HCT116 (cell line): ENCODE measurements at regions not wholly inside any gene's neighbourhood (a gene's known extent, or its start where the extent isn't known, plus 50 kb on each side); places are given as distances from the start of the nearest gene placed in this dataset.

Experiments
- ATAC-seq: fragments of 200-7000 bp; cut with Tn5 transposase; 2 replicates; pipeline ENCODE4 v1.9.1; 2020; ENCODE audit warnings: mild to moderate bottlenecking, moderate library complexity
- BruUV-seq: library from RNA; stranded (reverse); fragments of 400-500 nt; replicated peaks from 2 replicates; lab custom pipeline; 2021; lab: Mats Ljungman, UMichigan
- CTCF ChIA-PET: fragments of 300-600 bp; sonication (Branson Sonifier 250); formaldehyde crosslinking; loops from one replicate; lab custom pipeline; 2021; ENCODE audit warnings: antibody characterized with exemption; lab: Charles Lee
- POLR2A ChIA-PET: fragments of 300-600, 350-600 bp; sonication (Branson Sonifier 250); formaldehyde crosslinking; loops from one replicate; lab custom pipeline; 2021; ENCODE audit warnings: antibody characterized with exemption; lab: Charles Lee
- RAD21 ChIA-PET, 2 experiments: fragments of 300-600 bp; sonication (Branson Sonifier 250); formaldehyde crosslinking; loops; one replicate each; lab custom pipeline; 2023; ENCODE audit warnings: low total read pairs in 2 of 2; ENCODE audit not compliant: uncharacterized antibody in 2 of 2, unreplicated experiment in 2 of 2, low non-redundant PET in 1 of 2; lab: Charles Lee
- DNase-seq: peaks from one replicate; pipeline ENCODE4 v3.0.0-alpha.2; 2010; ENCODE audit warnings: low read depth, low spot score
- H2AFZ ChIP-seq: fragments of 200-600 bp; shearing (Covaris generic), sonication (generic); 2 replicates; pipeline ENCODE4 v1.6.1; 2017; ENCODE audit warnings: low read depth, mixed run types, mixed read lengths, antibody characterized with exemption, low read length; ENCODE audit not compliant: poor library complexity, severe bottlenecking
- H3K27ac ChIP-seq: 2 replicates; pipeline ENCODE4 v1.5.1; 2012; ENCODE audit warnings: low read depth, low read length
- H3K27me3 ChIP-seq: fragments of 200-600 bp; sonication (generic); 2 replicates; pipeline ENCODE4 v1.6.1; 2016; ENCODE audit warnings: mixed run types, low read length, mixed read lengths; ENCODE audit not compliant: insufficient read depth
- H3K36me3 ChIP-seq, 2 experiments: fragments of 200-500 bp in 1 of 2; fragments of 200-600 bp in 1 of 2; sonication (Bioruptor generic) in 1 of 2; sonication (generic) in 1 of 2; 2 replicates each; pipeline versions ENCODE4 v1.5.1 to v1.6.1; 2014 to 2016; ENCODE audit warnings: low read length in 2 of 2, inconsistent platforms in 1 of 2, mixed read lengths in 1 of 2, mixed run types in 1 of 2; ENCODE audit not compliant: insufficient read depth in 2 of 2, control insufficient read depth in 1 of 2
- H3K4me1 ChIP-seq, 2 experiments: fragments of 200-600 bp in 1 of 2; sonication (generic) in 1 of 2; 2 replicates each; pipeline versions ENCODE4 v1.5.1 to v1.6.1; 2012 to 2017; ENCODE audit warnings: low read length in 2 of 2, inconsistent platforms in 1 of 2, mild to moderate bottlenecking in 1 of 2, mixed read lengths in 1 of 2, mixed run types in 1 of 2, moderate library complexity in 1 of 2; ENCODE audit not compliant: insufficient read depth in 2 of 2, control insufficient read depth in 1 of 2
- H3K4me2 ChIP-seq: fragments of 200-600 bp; sonication (generic); 2 replicates; pipeline ENCODE4 v1.6.1; 2017; ENCODE audit warnings: mixed run types, low read length, mixed read lengths
- H3K4me3 ChIP-seq, 2 experiments: fragments of 200-600 bp in 1 of 2; sonication (generic) in 1 of 2; replicated peaks in 1 of 2; 2 replicates each; pipeline ENCODE4 v1.5.1; 2011 to 2016; ENCODE audit warnings: low read length in 2 of 2, control low read depth in 1 of 2, low read depth in 1 of 2, mild to moderate bottlenecking in 1 of 2, mixed read lengths in 1 of 2, mixed run types in 1 of 2
- H3K79me2 ChIP-seq: fragments of 200-600 bp; sonication (generic); 2 replicates; pipeline ENCODE4 v1.6.1; 2017; ENCODE audit warnings: mild to moderate bottlenecking, mixed run types, low read length, moderate library complexity, mixed read lengths; ENCODE audit not compliant: insufficient read depth
- H3K9ac ChIP-seq: fragments of 200-600 bp; sonication (generic); 2 replicates; pipeline ENCODE4 v1.6.1; 2016; ENCODE audit warnings: low read length, mixed read lengths
- H3K9me2 ChIP-seq: fragments of 200-600 bp; sonication (generic), shearing (Covaris generic); 2 replicates; pipeline ENCODE4 v1.6.1; 2017; ENCODE audit warnings: mixed run types, mild to moderate bottlenecking, moderate library complexity; ENCODE audit not compliant: insufficient read depth
- H3K9me3 ChIP-seq, 2 experiments: fragments of 200-500 bp in 1 of 2; fragments of 200-600 bp in 1 of 2; sonication (Bioruptor generic) in 1 of 2; sonication (generic) in 1 of 2; 2 replicates each; pipeline ENCODE4 v1.6.1; 2014 to 2017; ENCODE audit warnings: low read length in 2 of 2, mixed read lengths in 2 of 2, inconsistent platforms in 1 of 2, low read depth in 1 of 2, mild to moderate bottlenecking in 1 of 2, mixed run types in 1 of 2, moderate library complexity in 1 of 2; ENCODE audit not compliant: control insufficient read depth in 1 of 2, insufficient read depth in 1 of 2
- H4K20me1 ChIP-seq: fragments of 200-600 bp; sonication (generic), shearing (Covaris generic); 2 replicates; pipeline ENCODE4 v1.6.1; 2017; ENCODE audit warnings: mixed run types, mild to moderate bottlenecking, moderate library complexity; ENCODE audit not compliant: insufficient read depth
- CEBPB ChIP-seq: IDR thresholded peaks from 2 replicates; pipeline ENCODE4 v1.6.1; 2012; ENCODE audit warnings: low read depth
- EGR1 ChIP-seq: IDR thresholded peaks from 2 replicates; pipeline ENCODE4 v1.6.1; 2012; ENCODE audit warnings: low read depth
- ELF1 ChIP-seq: IDR thresholded peaks from 2 replicates; pipeline ENCODE4 v1.6.1; 2012; ENCODE audit warnings: low read depth, borderline replicate concordance
- EZH2 ChIP-seq: fragments of 200-600 bp; sonication (generic); IDR thresholded peaks from 2 replicates; pipeline ENCODE4 v1.6.1; 2017; ENCODE audit warnings: antibody characterized with exemption, mixed run types
- EZH2phosphoT487 ChIP-seq: fragments of 200-600 bp; IDR thresholded peaks from 2 replicates; pipeline ENCODE4 v1.6.1; 2018; ENCODE audit warnings: antibody characterized with exemption, borderline replicate concordance
- FOSL1 ChIP-seq: IDR thresholded peaks from 2 replicates; pipeline ENCODE4 v1.6.1; 2012; ENCODE audit warnings: low read depth
- JUND ChIP-seq: IDR thresholded peaks from 2 replicates; pipeline ENCODE4 v1.6.1; 2012
- POLR2AphosphoS5 ChIP-seq: IDR thresholded peaks from 2 replicates; pipeline ENCODE4 v1.6.1; 2011; ENCODE audit warnings: mild to moderate bottlenecking, low read depth, low read length, moderate library complexity
- RAD21 ChIP-seq: IDR thresholded peaks from 2 replicates; pipeline ENCODE4 v1.6.1; 2012; ENCODE audit warnings: low read depth, mild to moderate bottlenecking
- SP1 ChIP-seq: IDR thresholded peaks from 2 replicates; pipeline ENCODE4 v1.6.1; 2012; ENCODE audit warnings: low read depth
- SRF ChIP-seq: IDR thresholded peaks from 2 replicates; pipeline ENCODE4 v1.6.1; 2012; ENCODE audit warnings: low read depth
- TCF7L2 ChIP-seq: IDR thresholded peaks from 2 replicates; pipeline ENCODE4 v1.7.0; 2011; ENCODE audit warnings: borderline replicate concordance, inconsistent platforms; ENCODE audit not compliant: insufficient read depth, insufficient read length; ENCODE audit errors: extremely low read depth
- YY1 ChIP-seq: IDR thresholded peaks from 2 replicates; pipeline ENCODE4 v1.6.1; 2011; ENCODE audit warnings: low read length, low read depth, moderate library complexity, mild to moderate bottlenecking; ENCODE audit not compliant: insufficient replicate concordance; ENCODE audit errors: extremely low read depth
- ZNF274 ChIP-seq: fragments of 200-500 bp; sonication (Bioruptor generic); IDR thresholded peaks from 2 replicates; pipeline ENCODE4 v1.6.1; 2014; ENCODE audit warnings: mild to moderate bottlenecking, low read depth, low read length, inconsistent platforms
- intact Hi-C: fragments of 100-400 bp; cut with micrococcal nuclease; formaldehyde crosslinking; loops from 2 replicates; pipeline ENCODE4 v1.10.0; 2022
- TF ChIP-seq, protein P1 (sequence below): IDR thresholded peaks from 2 replicates; pipeline ENCODE4 v1.6.1; 2012; ENCODE audit warnings: low read depth
- TF ChIP-seq, protein P2 (sequence below): IDR thresholded peaks from 2 replicates; pipeline ENCODE4 v1.6.1; 2012
- TF ChIP-seq, protein P3 (sequence below): IDR thresholded peaks from 2 replicates; pipeline ENCODE4 v1.6.1; 2011; ENCODE audit warnings: mild to moderate bottlenecking, low read length, moderate library complexity; ENCODE audit not compliant: insufficient replicate concordance; ENCODE audit errors: extremely low read depth
- TF ChIP-seq, protein P4 (sequence below), 3 experiments: fragments of 200-600 bp in 1 of 3; sonication (generic) in 1 of 3; IDR thresholded peaks in 2 of 3; conservative IDR thresholded peaks in 1 of 3; 2 replicates each; pipeline ENCODE4 v1.5.1; 2012 to 2017; ENCODE audit warnings: low read depth in 2 of 3, low read length in 2 of 3, antibody characterized with exemption in 1 of 3, borderline replicate concordance in 1 of 3, control low read depth in 1 of 3, mild to moderate bottlenecking in 1 of 3, mixed read lengths in 1 of 3, mixed run types in 1 of 3, moderate library complexity in 1 of 3; ENCODE audit not compliant: insufficient read depth in 1 of 3
- TF ChIP-seq, protein P5 (sequence below): IDR thresholded peaks from 2 replicates; pipeline ENCODE4 v1.6.1; 2012

DNA sequence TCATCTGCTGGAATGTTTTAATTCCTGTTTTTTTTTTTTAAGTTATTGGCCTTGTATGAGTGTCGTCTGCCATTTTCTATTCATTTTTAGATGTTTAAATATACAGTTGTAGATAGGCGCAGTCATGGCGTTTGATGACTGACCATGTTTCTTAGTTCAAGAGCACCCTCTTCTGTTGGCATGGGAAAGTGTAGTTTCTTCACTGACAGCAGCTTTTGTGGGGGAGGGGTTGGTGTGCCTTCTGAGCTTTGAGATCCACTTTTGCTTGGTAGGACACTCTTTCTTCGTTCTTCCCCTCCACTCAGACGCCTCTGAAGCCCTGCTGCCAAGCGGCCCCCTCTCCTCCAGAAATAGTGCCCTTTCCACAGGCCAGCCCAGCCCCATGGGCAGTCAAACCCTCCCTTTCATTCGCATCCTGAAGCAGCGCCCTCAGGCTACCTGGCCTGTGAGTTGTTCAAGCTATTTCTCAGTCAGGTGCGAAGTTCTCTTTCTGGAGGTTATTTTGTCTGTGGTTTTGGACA, 492.0 kb downstream of the TNS1 start:
- no TSS peak for BruUV-seq
- POLR2A ChIA-PET: interaction anchor here (0.9 kb wide), 1 partner anchor 345 kb away, joined by 3 read pairs; no protein-coding TSS in a partner anchor
- Histone ChIP-seq H3K9me2 (no peaks in the 10 kb centered on the region), H3K4me1 (peaks cover 0 to 3% of the 10 kb centered on the region in 2 experiments; a peak in 2 of 4 replicates), H4K20me1 (no peaks in the 10 kb centered on the region), H3K4me3 (no peak overlapping the region), H3K79me2 (no peaks in the 10 kb centered on the region), H3K9me3 (no peaks in the 10 kb centered on the region), H3K27ac (no peak overlapping the region), H3K4me2 (peak overlapping the region; percentile 38), H2AFZ (peak overlapping the region; percentile 98), H3K36me3 (no peaks in the 10 kb centered on the region), H3K9ac (no peak overlapping the region), H3K27me3 (peaks cover 13% of the 10 kb centered on the region; the same call in 1 of the 2 replicates)
- peak; percentile 70 for DNase-seq
- peak; percentile 98 for ATAC-seq
- intact Hi-C loops: loop anchor here (1.0 to 10.0 kb wide), 6 partner anchors 202 to 992 kb away; no protein-coding TSS in a partner anchor
- RAD21 ChIA-PET: interaction anchor here (0.6 to 1.6 kb wide), 5 partner anchors 202 to 828 kb away, joined by 3 to 5 read pairs (median 4); no protein-coding TSS in a partner anchor
- CTCF ChIA-PET: interaction anchor here (0.7 to 3.1 kb wide), 20 partner anchors 10 to 993 kb away, joined by 3 to 27 read pairs (median 4); no protein-coding TSS in a partner anchor
- TF ChIP-seq, protein P1, sequence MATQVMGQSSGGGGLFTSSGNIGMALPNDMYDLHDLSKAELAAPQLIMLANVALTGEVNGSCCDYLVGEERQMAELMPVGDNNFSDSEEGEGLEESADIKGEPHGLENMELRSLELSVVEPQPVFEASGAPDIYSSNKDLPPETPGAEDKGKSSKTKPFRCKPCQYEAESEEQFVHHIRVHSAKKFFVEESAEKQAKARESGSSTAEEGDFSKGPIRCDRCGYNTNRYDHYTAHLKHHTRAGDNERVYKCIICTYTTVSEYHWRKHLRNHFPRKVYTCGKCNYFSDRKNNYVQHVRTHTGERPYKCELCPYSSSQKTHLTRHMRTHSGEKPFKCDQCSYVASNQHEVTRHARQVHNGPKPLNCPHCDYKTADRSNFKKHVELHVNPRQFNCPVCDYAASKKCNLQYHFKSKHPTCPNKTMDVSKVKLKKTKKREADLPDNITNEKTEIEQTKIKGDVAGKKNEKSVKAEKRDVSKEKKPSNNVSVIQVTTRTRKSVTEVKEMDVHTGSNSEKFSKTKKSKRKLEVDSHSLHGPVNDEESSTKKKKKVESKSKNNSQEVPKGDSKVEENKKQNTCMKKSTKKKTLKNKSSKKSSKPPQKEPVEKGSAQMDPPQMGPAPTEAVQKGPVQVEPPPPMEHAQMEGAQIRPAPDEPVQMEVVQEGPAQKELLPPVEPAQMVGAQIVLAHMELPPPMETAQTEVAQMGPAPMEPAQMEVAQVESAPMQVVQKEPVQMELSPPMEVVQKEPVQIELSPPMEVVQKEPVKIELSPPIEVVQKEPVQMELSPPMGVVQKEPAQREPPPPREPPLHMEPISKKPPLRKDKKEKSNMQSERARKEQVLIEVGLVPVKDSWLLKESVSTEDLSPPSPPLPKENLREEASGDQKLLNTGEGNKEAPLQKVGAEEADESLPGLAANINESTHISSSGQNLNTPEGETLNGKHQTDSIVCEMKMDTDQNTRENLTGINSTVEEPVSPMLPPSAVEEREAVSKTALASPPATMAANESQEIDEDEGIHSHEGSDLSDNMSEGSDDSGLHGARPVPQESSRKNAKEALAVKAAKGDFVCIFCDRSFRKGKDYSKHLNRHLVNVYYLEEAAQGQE: no peak
- TF ChIP-seq EZH2phosphoT487: no peak
- TF ChIP-seq, protein P2, sequence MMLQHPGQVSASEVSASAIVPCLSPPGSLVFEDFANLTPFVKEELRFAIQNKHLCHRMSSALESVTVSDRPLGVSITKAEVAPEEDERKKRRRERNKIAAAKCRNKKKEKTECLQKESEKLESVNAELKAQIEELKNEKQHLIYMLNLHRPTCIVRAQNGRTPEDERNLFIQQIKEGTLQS: no peak
- no peak for TF ChIP-seq ELF1
- TF ChIP-seq, protein P3, sequence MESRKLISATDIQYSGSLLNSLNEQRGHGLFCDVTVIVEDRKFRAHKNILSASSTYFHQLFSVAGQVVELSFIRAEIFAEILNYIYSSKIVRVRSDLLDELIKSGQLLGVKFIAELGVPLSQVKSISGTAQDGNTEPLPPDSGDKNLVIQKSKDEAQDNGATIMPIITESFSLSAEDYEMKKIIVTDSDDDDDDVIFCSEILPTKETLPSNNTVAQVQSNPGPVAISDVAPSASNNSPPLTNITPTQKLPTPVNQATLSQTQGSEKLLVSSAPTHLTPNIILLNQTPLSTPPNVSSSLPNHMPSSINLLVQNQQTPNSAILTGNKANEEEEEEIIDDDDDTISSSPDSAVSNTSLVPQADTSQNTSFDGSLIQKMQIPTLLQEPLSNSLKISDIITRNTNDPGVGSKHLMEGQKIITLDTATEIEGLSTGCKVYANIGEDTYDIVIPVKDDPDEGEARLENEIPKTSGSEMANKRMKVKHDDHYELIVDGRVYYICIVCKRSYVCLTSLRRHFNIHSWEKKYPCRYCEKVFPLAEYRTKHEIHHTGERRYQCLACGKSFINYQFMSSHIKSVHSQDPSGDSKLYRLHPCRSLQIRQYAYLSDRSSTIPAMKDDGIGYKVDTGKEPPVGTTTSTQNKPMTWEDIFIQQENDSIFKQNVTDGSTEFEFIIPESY: no peak
- no peak for TF ChIP-seq EGR1
- TF ChIP-seq JUND: no peak
- TF ChIP-seq RAD21: peak; percentile 94
- no peak for TF ChIP-seq CEBPB
- no peak for TF ChIP-seq SP1
- TF ChIP-seq, protein P4, sequence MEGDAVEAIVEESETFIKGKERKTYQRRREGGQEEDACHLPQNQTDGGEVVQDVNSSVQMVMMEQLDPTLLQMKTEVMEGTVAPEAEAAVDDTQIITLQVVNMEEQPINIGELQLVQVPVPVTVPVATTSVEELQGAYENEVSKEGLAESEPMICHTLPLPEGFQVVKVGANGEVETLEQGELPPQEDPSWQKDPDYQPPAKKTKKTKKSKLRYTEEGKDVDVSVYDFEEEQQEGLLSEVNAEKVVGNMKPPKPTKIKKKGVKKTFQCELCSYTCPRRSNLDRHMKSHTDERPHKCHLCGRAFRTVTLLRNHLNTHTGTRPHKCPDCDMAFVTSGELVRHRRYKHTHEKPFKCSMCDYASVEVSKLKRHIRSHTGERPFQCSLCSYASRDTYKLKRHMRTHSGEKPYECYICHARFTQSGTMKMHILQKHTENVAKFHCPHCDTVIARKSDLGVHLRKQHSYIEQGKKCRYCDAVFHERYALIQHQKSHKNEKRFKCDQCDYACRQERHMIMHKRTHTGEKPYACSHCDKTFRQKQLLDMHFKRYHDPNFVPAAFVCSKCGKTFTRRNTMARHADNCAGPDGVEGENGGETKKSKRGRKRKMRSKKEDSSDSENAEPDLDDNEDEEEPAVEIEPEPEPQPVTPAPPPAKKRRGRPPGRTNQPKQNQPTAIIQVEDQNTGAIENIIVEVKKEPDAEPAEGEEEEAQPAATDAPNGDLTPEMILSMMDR (IDR thresholded peaks at IDR 0.05 in 2 of 3, conservative IDR thresholded peaks at IDR 0.05 in 1 of 3; ENCODE audit: borderline replicate concordance in 1 of 3, insufficient read depth in 1 of 3, low read depth in 2 of 3, low read length in 2 of 3): peak; percentile 69 to 85 (median 75)
- TF ChIP-seq EZH2: no peak
- TF ChIP-seq YY1: peak; percentile 67
- TF ChIP-seq, protein P5, sequence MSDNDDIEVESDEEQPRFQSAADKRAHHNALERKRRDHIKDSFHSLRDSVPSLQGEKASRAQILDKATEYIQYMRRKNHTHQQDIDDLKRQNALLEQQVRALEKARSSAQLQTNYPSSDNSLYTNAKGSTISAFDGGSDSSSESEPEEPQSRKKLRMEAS: 0 out of 2 replicates have a peak, but pooled peaks have one; percentile 9
- TF ChIP-seq POLR2AphosphoS5: no peak
- TF ChIP-seq TCF7L2: peak; percentile 34
- no peak for TF ChIP-seq SRF
- TF ChIP-seq FOSL1: no peak
- no peak for TF ChIP-seq ZNF274
